ENCODE measurements at regions not wholly inside any gene's neighbourhood (a gene's known extent, or its start where the extent isn't known, plus 50 kb on each side); places are given as distances from the start of the nearest gene placed in this dataset.

DNA sequence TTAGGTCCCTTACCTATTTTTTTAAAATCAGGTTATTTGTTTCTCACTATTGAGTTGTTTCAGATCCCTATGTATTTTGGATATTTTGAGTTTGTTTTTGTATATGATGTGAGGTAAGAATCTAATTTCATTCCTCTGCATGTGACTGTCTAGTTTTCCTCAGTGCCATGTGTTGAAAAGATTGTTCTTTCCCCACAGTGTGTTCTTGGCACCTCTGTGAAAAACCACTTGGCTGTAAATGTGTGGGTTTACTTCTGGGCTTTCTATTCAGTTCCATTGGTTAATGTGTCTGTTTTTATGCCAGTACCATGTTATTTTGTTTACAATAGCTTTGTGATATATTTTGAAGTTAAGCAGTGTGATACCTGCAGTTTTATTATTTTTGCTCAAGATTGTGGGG lies 1516.4 kb downstream of the AACS start:
- H3K27ac Mint-ChIP-seq: peak overlapping the region; percentile 8
- no peak for DNase-seq (ENCODE audit: low spot score, unreplicated experiment)
- no peaks in the 10 kb centered on the region for H3K36me3 Mint-ChIP-seq (ENCODE audit: insufficient read depth)
- H3K27me3 Mint-ChIP-seq: peaks cover 2% of the 10 kb centered on the region
- TF ChIP-seq, protein P1, sequence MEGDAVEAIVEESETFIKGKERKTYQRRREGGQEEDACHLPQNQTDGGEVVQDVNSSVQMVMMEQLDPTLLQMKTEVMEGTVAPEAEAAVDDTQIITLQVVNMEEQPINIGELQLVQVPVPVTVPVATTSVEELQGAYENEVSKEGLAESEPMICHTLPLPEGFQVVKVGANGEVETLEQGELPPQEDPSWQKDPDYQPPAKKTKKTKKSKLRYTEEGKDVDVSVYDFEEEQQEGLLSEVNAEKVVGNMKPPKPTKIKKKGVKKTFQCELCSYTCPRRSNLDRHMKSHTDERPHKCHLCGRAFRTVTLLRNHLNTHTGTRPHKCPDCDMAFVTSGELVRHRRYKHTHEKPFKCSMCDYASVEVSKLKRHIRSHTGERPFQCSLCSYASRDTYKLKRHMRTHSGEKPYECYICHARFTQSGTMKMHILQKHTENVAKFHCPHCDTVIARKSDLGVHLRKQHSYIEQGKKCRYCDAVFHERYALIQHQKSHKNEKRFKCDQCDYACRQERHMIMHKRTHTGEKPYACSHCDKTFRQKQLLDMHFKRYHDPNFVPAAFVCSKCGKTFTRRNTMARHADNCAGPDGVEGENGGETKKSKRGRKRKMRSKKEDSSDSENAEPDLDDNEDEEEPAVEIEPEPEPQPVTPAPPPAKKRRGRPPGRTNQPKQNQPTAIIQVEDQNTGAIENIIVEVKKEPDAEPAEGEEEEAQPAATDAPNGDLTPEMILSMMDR (IDR thresholded peaks at IDR 0.05; ENCODE audit: unreplicated experiment): no peak
- H3K4me3 Mint-ChIP-seq (ENCODE audit: low read depth): no peak overlapping the region
- H3K9me3 Mint-ChIP-seq (ENCODE audit: low read depth): no peaks in the 10 kb centered on the region
- peaks cover 2% of the 10 kb centered on the region for H3K4me1 Mint-ChIP-seq (ENCODE audit: low read depth)

- no peak overlapping the region for H3K4me3 Mint-ChIP-seq (ENCODE audit: low read depth)
- H3K9me3 Mint-ChIP-seq (ENCODE audit: low read depth): no peaks in the 10 kb centered on the region
- H3K4me1 Mint-ChIP-seq (ENCODE audit: low read depth): peaks cover 2% of the 10 kb centered on the region
- H3K36me3 Mint-ChIP-seq (ENCODE audit: insufficient read depth): no peaks in the 10 kb centered on the region
- TF ChIP-seq, protein P1 (IDR thresholded peaks at IDR 0.05; ENCODE audit: unreplicated experiment): no peak
- H3K27ac Mint-ChIP-seq: peak overlapping the region; percentile 8
- H3K27me3 Mint-ChIP-seq: peaks cover 2% of the 10 kb centered on the region
- no peak for DNase-seq (ENCODE audit: low spot score, unreplicated experiment)
Measured at GRCh38 chr12:126582231-126582630, 1517.0 kb downstream of the AACS start.

DNA sequence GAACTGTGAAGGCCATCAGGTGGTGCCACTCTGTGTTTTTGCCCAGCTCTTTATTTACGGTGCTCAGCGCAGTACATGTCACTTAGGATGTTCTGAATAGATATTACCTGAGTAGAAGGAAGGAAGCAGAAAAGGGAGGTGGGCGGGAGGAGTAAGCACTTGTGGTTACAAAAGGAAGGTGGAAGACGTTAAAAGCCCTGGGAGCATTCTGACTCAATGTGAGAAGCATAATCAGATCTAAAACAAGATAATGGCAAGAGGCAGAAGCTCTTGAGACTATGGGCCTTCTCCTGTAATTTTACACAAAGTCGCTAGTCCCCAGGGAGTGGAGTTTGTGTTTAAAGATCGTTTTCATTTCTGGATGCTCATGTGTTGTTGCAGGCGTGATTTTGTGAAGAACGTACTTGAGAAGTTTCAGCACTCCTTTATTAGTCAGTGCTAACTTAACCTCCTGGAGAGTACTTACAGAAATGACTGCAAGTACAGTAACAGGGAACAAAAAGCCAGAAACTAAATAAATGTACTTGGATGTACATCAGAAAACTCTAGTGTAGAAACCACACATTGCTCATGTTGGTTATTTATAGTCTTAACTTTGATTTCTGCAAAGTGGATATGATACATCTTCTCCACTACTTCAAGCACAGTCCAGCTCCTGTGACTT lies 1523.5 kb downstream of the AACS start:
- DNase-seq (ENCODE audit: low spot score, unreplicated experiment): no peak
- Mint-ChIP-seq H3K36me3 (ENCODE audit: insufficient read depth) (no peaks in the 10 kb centered on the region), H3K4me1 (ENCODE audit: low read depth) (no peaks in the 10 kb centered on the region), H3K27ac (no peak overlapping the region), H3K4me3 (ENCODE audit: low read depth) (no peak overlapping the region), H3K27me3 (no peaks in the 10 kb centered on the region), H3K9me3 (ENCODE audit: low read depth) (no peaks in the 10 kb centered on the region)
- TF ChIP-seq, protein P1 (IDR thresholded peaks at IDR 0.05; ENCODE audit: unreplicated experiment): no peak

DNA sequence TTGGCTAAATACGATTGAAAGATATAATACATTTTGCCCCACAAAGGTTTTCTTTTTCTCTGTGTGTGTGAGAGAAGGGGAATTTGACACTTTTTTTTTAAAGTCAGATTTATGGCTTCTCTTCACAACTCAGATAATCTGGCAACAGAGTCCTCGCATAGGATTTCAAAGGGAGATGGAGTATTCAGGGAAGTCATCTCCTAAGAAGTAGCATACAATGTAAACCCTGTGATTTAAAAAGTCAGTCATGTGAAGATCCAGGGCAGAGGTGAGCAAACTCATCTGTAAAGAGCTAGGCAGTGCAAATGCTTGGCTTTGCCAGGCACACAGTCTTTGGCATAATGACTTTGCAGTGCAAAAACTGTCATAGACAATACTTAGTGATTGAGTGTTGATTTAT lies 1526.3 kb downstream of the AACS start:
- H3K36me3 Mint-ChIP-seq (ENCODE audit: insufficient read depth): no peaks in the 10 kb centered on the region
- H3K27me3 Mint-ChIP-seq: no peaks in the 10 kb centered on the region
- no peak overlapping the region for H3K4me3 Mint-ChIP-seq (ENCODE audit: low read depth)
- TF ChIP-seq, protein P1 (IDR thresholded peaks at IDR 0.05; ENCODE audit: unreplicated experiment): no peak
- DNase-seq (ENCODE audit: low spot score, unreplicated experiment): no peak
- no peak overlapping the region for H3K27ac Mint-ChIP-seq
- H3K9me3 Mint-ChIP-seq (ENCODE audit: low read depth): no peaks in the 10 kb centered on the region
- no peaks in the 10 kb centered on the region for H3K4me1 Mint-ChIP-seq (ENCODE audit: low read depth)

GRCh38 chr12:126601184-126602170 lies 1536.2 kb downstream of the AACS start:
- H3K36me3 Mint-ChIP-seq (ENCODE audit: insufficient read depth): no peaks in the 10 kb centered on the region
- peaks cover 4% of the 10 kb centered on the region for H3K4me1 Mint-ChIP-seq (ENCODE audit: low read depth)
- TF ChIP-seq, protein P1 (IDR thresholded peaks at IDR 0.05; ENCODE audit: unreplicated experiment): no peak
- DNase-seq (ENCODE audit: low spot score, unreplicated experiment): no peak
- H3K27ac Mint-ChIP-seq: no peak overlapping the region
- H3K4me3 Mint-ChIP-seq (ENCODE audit: low read depth): no peak overlapping the region
- H3K9me3 Mint-ChIP-seq (ENCODE audit: low read depth): no peaks in the 10 kb centered on the region
- peaks cover 4% of the 10 kb centered on the region for H3K27me3 Mint-ChIP-seq

All from progenitor cell of endocrine pancreas (in vitro differentiated cells).